ENCODE measurements at regions not wholly inside any gene's neighbourhood (a gene's known extent, or its start where the extent isn't known, plus 50 kb on each side); places are given as distances from the start of the nearest gene placed in this dataset.

DNA sequence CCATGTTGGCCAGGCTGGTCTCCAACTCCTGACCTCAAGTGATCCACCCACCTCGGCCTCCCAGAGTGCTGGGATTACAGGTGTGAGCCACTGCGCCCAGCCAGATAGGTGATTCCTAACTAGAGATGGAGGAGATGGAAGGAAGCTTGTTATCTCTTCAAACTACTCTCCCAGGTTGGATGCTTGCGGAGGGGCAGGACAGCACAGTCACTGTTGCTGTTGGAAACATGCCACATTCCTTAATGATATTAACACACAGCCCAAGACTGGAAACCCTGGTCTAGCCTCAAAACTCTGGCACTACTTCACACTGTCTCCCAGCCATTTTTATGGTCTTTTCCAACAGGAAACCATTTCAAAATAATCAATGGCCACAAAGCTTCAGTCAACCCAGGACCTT, 468.8 kb upstream of the NRP1 start:
- Histone ChIP-seq H3K27me3 (no peaks in the 10 kb centered on the region), H3K27ac (no peak overlapping the region), H3K9me3 (no peaks in the 10 kb centered on the region), H3K4me3 (no peak overlapping the region), H3K36me3 (no peaks in the 10 kb centered on the region), H3K4me1 (peaks cover 0 to 17% (median 3%) of the 10 kb centered on the region in 4 donors)
- TF ChIP-seq, protein P1, sequence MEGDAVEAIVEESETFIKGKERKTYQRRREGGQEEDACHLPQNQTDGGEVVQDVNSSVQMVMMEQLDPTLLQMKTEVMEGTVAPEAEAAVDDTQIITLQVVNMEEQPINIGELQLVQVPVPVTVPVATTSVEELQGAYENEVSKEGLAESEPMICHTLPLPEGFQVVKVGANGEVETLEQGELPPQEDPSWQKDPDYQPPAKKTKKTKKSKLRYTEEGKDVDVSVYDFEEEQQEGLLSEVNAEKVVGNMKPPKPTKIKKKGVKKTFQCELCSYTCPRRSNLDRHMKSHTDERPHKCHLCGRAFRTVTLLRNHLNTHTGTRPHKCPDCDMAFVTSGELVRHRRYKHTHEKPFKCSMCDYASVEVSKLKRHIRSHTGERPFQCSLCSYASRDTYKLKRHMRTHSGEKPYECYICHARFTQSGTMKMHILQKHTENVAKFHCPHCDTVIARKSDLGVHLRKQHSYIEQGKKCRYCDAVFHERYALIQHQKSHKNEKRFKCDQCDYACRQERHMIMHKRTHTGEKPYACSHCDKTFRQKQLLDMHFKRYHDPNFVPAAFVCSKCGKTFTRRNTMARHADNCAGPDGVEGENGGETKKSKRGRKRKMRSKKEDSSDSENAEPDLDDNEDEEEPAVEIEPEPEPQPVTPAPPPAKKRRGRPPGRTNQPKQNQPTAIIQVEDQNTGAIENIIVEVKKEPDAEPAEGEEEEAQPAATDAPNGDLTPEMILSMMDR (IDR thresholded peaks at IDR 0.05) = no peak
- DNase-seq = no peak
- intact Hi-C loops (cut with DNase I; ENCODE audit: low total_unique reads) = no loop called here

DNA sequence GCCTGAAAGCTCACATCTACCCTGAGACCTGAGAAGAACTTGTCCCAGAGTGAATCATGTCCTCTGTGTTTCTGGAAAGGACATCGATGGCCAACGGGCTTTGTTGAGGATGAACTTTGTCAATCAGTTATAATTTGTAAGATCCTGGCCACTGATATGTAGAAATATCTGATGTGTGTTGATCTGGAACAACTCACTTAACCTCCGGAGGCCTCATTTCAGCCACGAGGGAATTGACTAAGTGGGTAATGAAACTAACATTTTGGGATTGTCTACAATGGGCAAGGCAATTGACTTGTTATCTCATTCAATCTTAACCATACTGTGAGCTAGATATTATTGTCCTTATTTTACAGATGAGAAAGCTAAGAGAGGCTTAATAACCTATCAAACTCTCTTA, 468.1 kb upstream of the NRP1 start:
- Histone ChIP-seq H3K4me1 (peaks cover 0 to 17% (median 3%) of the 10 kb centered on the region in 4 donors), H3K36me3 (no peaks in the 10 kb centered on the region), H3K9me3 (no peaks in the 10 kb centered on the region), H3K27ac (no peak overlapping the region), H3K4me3 (no peak overlapping the region), H3K27me3 (no peaks in the 10 kb centered on the region)
- TF ChIP-seq, protein P1 (IDR thresholded peaks at IDR 0.05) = no peak
- intact Hi-C loops (cut with DNase I; ENCODE audit: low total_unique reads) = no loop called here
- DNase-seq = no peak

DNA sequence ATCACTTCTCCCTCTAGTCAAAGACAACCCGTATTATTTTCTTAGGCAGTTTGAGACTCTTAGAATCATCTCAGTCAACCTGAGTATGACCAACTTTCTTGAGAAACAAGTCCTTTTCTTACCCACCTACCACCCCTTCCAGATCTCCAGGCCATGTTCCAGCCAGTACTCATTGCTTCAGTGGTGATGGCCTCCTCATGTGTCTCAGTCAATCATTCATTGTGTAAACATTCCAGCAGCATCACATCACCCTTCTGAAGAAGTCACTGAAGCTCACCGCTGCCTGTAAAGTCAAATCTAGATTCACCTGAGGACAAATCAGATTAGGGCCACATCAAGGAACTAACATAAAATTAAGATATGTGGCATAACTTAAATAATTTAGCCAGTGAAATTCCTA, 467.2 kb upstream of the NRP1 start:
- intact Hi-C loops (cut with DNase I; ENCODE audit: low total_unique reads) = no loop called here
- H3K9me3 ChIP-seq = no peaks in the 10 kb centered on the region
- H3K4me3 ChIP-seq = no peak overlapping the region
- H3K27ac ChIP-seq = no peak overlapping the region
- no peaks in the 10 kb centered on the region for H3K27me3 ChIP-seq
- H3K36me3 ChIP-seq = no peaks in the 10 kb centered on the region
- DNase-seq = no peak
- peaks cover 0 to 17% (median 3%) of the 10 kb centered on the region in 4 donors for H3K4me1 ChIP-seq
- TF ChIP-seq, protein P1 (IDR thresholded peaks at IDR 0.05) = no peak

DNA sequence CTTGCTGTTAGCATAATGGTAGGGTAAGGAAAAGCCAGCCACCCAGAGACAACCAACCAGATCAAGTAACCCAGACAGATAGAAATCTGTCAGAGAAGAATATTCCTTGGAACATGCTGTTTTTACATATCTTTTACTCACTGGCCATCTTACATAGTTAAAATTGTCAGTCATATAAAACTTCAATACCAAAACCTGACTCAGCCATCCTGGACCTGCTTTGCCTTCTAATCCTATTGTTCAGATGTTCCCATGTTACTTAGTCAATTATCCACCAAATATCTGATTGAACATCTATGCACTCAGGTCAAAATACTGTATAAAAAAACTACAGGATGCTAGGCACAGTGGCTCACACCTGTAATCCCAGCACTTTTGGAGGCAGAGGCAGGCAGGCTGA, 466.5 kb upstream of the NRP1 start:
- no peaks in the 10 kb centered on the region for H3K9me3 ChIP-seq
- H3K27me3 ChIP-seq = no peaks in the 10 kb centered on the region
- no peak overlapping the region for H3K4me3 ChIP-seq
- H3K4me1 ChIP-seq = peaks cover 0 to 17% (median 3%) of the 10 kb centered on the region in 4 donors
- TF ChIP-seq, protein P1 (IDR thresholded peaks at IDR 0.05) = no peak
- no peak overlapping the region for H3K27ac ChIP-seq
- no peak for DNase-seq
- no peaks in the 10 kb centered on the region for H3K36me3 ChIP-seq
- intact Hi-C loops (cut with DNase I; ENCODE audit: low total_unique reads) = no loop called here

DNA sequence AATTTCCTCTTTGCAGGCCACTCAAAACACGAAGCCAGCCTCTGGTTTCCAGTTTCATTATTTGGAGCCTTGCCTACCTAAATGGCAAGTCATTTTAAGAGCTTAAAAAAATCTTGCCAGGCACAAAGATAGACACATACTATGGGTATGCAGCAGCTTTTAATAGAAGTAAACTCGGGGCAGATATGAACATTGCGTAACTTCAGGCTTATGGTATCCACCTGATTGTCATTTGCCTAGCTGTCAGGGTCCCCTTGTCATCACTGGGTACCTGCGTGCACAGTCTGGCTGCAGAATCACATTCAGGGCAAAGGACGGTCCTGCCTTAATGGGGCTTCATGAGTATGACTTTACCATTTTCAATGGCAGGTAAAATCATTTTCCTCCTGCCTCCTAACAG, 466.1 kb upstream of the NRP1 start:
- TF ChIP-seq, protein P1 (IDR thresholded peaks at IDR 0.05) = no peak
- no peak overlapping the region for H3K4me3 ChIP-seq
- no peak overlapping the region for H3K27ac ChIP-seq
- no peak for DNase-seq
- H3K27me3 ChIP-seq = no peaks in the 10 kb centered on the region
- no peaks in the 10 kb centered on the region for H3K36me3 ChIP-seq
- intact Hi-C loops (cut with DNase I; ENCODE audit: low total_unique reads) = no loop called here
- no peaks in the 10 kb centered on the region for H3K9me3 ChIP-seq
- peaks cover 0 to 17% (median 3%) of the 10 kb centered on the region in 4 donors for H3K4me1 ChIP-seq

DNA sequence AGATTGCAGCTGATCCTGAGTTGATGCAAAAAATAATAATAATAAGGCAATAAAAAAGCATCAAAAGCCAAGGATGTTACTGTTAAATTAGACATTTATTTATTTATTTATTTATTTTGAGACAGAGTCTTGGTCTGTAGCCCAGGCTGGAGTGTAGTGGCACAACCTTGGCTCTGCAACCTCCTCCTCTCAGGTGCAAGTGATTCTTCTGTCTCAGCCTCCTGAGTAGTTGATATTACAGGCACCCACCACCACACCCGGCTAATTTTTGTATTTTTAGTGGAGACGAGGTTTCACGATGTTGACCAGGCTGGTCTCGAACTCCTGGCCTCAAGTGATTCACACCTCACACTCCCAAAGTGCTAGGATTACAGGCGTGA, 465.5 kb upstream of the NRP1 start:
- no peak for DNase-seq
- intact Hi-C loops (cut with DNase I; ENCODE audit: low total_unique reads) = no loop called here
- no peaks in the 10 kb centered on the region for H3K27me3 ChIP-seq
- H3K4me1 ChIP-seq = peaks cover 0 to 17% (median 3%) of the 10 kb centered on the region in 4 donors
- no peaks in the 10 kb centered on the region for H3K36me3 ChIP-seq
- no peak overlapping the region for H3K27ac ChIP-seq
- H3K9me3 ChIP-seq = no peaks in the 10 kb centered on the region
- TF ChIP-seq, protein P1 (IDR thresholded peaks at IDR 0.05) = no peak
- no peak overlapping the region for H3K4me3 ChIP-seq

Data from tibial artery (tissue), 4 donors.